ENCODE measurements at regions not wholly inside any gene's neighbourhood (a gene's known extent, or its start where the extent isn't known, plus 50 kb on each side); places are given as distances from the start of the nearest gene placed in this dataset.

GRCh38 chr3:59440285-59441028 lies 390.6 kb upstream of the CFAP20DC start:
- no peak for TF ChIP-seq CTCF (IDR thresholded peaks at IDR 0.05)
- TF ChIP-seq RNF2 (IDR thresholded peaks at IDR 0.05; ENCODE audit: borderline replicate concordance, low read depth): no peak
- no peak for TF ChIP-seq KDM1A (IDR thresholded peaks at IDR 0.05; ENCODE audit: low read depth)
- no peak for TF ChIP-seq MAX (IDR thresholded peaks at IDR 0.05)
- no peak for TF ChIP-seq TFCP2L1 (CRISPR knock-in tag; IDR thresholded peaks at IDR 0.05)
- TF ChIP-seq USF2 (IDR thresholded peaks at IDR 0.05): no peak
- no peak for TF ChIP-seq POLR2A (IDR thresholded peaks at IDR 0.05; ENCODE audit: low read length)
- TF ChIP-seq NFE2L2 (conservative IDR thresholded peaks at IDR 0.05; ENCODE audit: low read length): no peak
- no peak for TF ChIP-seq ZSCAN20 (CRISPR knock-in tag; IDR thresholded peaks at IDR 0.05)
- TF ChIP-seq PBX3 (IDR thresholded peaks at IDR 0.05): no peak
